ENCODE measurements at regions not wholly inside any gene's neighbourhood (a gene's known extent, or its start where the extent isn't known, plus 50 kb on each side); places are given as distances from the start of the nearest gene placed in this dataset.

DNA sequence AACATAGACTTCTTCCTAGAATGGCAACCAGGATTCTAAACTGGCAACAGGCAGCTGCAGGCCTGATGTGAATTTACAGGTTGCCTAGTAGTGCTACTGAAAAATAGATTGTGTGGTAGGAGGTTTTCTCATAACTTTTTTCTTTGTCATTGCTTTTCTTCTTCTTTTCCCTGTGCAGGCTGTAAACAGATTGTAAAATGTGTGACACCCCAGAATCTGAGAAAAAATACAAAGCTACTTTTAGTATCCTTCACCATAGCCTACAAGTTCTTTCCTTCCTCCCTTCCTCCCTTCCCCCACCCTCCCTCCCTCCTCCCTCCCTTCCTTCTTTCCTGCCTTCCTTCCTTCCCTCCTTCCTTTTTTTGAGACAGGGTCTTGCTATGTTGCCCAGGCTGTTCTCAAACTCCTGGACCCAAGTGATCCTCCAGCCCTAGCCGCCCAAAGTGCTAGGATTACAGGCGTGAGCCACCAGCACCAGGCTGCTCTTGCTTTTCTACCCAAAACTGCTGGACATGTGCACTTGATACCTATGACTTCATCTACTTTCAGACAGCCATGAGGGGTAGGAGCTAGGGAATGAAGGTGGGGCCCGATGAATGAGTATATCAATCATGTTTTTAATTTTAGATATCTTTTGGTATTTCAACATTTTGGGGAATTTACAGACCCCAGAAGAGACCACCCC, 114.2 kb upstream of the EEA1 start:
- DNase-seq, result no peak

- no peak for DNase-seq
Observed at GRCh38 chr12:93043877-93044209, 114.7 kb upstream of the EEA1 start.

DNA sequence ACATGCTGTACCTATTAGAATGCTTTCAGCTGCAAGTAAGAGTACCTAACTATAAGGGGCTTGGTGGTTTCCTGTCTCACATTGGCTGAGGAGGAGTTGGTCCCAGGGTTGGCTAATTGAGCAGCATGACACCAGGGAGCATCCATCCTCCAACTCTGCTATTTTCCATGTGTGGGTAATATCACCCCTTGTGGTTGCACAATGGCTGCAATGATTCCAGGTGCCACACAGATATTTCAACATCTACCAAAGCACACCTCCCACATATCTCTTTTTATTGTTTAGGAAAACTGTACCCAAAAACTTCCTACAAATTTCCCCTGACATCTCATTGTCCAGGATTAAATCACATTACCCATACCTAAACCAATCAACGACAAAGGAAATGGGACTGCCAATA, 118.0 kb upstream of the EEA1 start:
- no peak for DNase-seq

DNA sequence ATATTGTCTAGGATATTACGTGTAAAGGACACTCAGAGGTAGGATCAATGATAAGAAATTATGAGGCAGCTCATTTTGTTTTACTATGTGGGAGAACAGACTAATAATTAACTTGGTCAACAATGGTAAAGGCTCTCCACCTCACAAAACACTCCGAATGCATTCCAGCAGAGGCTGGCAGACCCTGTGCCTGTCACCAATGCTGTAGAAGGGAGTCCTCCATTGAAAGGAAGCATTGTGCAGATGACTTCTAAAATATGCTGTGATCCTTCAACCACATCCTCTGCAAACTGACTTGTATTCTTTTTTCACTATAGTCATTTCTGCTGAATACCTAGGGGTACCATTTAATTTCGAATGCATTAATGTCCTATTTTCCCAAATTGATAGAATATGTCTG, 119.6 kb upstream of the EEA1 start:
- no peak for DNase-seq

DNA sequence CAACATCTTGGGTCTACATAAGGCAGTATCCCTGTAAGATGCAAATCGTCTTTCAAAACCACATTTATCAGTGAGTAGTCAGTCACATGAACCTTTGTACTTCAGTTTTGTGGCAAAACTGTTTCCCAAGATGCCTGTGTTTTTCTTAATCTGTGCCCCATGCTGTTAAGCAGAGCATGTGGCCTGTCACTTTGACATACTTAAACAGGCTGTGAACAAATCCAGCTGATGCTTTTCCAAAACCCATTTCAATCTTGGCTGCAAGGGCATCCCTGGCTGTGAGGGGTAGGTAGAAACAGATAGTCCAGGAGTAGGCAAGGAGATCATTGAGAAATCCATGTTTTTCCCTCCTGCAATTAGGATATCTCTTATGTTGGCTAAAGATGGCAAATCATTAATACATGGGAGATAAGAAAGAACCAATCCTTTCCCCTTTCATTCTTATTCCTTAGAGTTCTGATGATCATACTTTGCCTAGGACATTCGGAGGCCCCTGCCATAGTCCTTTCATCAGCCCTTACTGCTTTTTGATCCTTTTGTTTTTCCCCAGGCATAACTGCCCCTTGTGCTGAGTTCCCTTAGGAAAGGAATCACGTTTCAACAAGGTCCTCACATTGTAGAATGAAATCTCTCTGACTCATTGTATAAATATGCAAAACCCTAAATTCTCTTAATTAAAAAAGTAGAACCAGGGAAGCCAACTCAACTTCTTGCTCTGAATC, 121.1 kb upstream of the EEA1 start:
- DNase-seq, result no peak

GRCh38 chr12:93050748-93051081, 121.6 kb upstream of the EEA1 start:
- no peak for DNase-seq

GRCh38 chr12:93054021-93054420, 124.9 kb upstream of the EEA1 start:
- no peak for DNase-seq

DNA sequence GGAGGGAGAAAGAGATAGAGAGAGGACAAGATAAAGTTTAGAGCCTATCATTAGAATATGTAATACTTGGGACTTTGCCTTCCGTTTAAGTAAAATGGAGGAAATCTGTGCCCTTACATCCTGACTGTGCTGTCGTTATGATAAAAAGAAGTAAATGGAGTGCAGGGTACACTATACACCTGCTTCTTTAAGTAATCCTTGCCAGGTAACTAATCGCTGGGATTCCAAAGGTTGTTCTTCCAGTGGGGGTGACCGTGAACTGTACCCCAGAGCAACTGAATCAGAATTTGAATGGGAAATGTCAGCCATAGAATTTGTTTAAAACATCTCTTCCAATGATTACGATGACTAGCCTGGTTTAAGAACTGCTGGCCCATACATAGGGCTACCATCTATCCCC, 126.1 kb upstream of the EEA1 start:
- no peak for DNase-seq

- no peak for DNase-seq
Observed at GRCh38 chr12:93056971-93057535, 128.0 kb upstream of the EEA1 start.

- DNase-seq, result no peak
Observed at GRCh38 chr12:93058280-93058679, 129.2 kb upstream of the EEA1 start.

DNA sequence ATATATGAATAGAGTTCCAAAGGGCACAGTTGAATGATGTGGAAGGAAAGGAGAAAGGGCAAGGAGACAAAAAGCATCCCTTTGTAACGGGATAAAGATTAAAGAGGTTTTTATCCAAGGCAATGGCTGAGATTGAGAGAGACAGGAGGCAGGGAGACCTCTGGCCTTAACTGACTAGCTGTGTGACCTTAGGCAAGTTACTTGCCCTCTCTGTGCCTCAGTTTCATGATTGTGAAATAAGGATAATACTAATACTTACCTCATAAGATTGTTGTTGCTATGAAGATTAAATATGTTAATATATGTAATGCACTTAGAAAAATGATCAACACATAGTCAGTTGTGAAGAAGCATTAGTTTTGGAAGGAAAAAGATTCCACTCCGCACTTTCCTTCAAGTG, 130.2 kb upstream of the EEA1 start:
- DNase-seq, result no peak

DNA sequence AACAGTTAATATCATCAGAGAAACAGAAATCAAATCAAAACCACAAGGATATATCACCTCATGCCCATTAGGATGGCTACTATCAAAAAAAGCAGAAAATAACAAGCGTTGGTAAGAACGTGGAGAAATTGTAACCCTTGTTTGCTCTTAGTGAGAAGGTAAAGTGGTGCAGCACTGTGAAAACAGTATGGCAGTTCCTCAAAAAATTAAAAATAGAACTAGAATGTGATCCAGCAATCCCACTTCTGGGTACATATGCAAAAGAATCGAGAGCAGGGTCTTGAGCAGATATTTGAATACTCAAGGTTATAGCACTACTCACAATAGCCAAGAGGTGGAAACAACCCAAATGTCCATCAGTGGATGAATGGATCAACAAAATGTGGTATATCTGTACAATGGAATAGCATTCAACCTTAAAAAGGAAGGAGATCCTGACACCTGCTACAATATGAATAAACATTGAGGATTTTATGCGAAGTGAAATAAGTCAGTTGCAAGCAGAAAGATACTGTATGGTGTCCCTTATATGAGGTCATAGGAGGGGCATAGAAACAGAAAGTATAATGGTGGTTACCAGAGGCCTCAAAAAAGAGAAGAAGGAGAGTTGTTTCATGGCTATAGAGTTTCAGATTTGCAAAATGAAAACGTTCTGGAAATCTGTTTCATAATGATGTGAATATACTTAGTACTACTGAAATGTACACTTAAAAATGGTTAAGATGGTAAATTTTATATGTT, 131.0 kb upstream of the EEA1 start:
- no peak for DNase-seq

- DNase-seq, result no peak
Observed at GRCh38 chr12:93060666-93061472, 131.8 kb upstream of the EEA1 start.

- peak; percentile 71 for DNase-seq
Observed at GRCh38 chr12:93061473-93062419, 132.7 kb upstream of the EEA1 start.

GRCh38 chr12:93065896-93066295, 136.8 kb upstream of the EEA1 start:
- DNase-seq, result no peak

DNA sequence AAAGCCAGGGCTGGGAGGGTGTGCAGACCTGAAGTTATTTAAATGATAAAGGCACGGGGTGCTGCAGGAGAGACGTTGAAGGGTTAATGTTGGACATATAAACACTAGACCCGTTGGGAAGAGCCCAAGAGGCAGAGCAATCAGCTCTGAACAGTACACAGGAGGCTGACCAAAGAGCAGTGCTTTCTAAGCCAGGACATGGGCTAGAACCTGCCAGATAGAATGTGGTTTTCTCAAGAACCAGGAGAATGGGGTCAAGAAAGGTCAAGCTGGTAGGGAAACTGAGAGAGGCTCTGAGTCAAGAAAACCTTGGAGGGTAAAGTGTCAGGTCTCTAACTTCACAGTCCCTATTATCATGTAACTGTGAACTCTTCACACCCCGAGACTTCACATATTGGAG, 143.2 kb upstream of the EEA1 start:
- no peak for DNase-seq

GRCh38 chr12:93073324-93073723, 144.2 kb upstream of the EEA1 start:
- DNase-seq, result no peak

DNA sequence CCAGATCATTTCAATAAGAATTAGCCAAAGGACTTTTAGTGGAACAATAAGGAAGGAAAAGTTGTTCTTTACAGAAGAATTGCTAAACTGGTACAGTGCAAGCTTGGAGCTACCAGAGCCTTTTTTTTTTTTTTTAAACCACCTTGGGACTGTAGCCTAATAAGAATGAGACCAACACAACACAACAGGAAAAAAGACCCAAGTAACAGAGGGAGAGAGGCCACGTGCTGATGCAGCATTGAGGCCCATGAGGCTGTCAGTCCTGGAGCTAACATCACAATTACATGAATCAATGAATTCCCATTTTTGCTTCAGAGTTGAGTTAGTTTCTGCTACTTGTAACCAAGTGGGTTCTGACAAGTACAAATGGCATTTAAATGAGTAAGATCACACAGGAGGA, 149.0 kb upstream of the EEA1 start:
- no peak for DNase-seq

- no peak for DNase-seq
Observed at GRCh38 chr12:93078577-93078976, 149.5 kb upstream of the EEA1 start.

- no peak for DNase-seq
Observed at GRCh38 chr12:93079271-93079670, 150.2 kb upstream of the EEA1 start.

DNA sequence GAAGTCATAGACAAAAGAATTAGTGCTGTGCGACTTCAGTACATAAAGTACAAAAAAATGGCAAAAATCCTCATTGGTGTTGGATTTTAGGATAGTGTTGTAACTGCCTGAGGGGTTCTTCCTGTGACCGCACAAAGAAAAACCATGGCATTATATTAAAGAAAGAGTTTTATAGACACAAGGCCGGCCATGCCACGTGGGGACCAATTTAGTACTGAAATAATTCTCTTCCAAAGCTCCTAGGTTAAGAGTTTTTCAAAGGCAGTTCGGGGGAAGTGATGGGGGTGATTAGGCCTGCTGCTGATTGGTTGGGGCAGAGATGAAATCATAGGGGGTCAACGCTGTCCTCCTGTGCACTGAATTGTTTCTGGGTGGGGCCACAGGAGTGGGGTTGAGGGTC, 150.9 kb upstream of the EEA1 start:
- DNase-seq, result no peak

DNA sequence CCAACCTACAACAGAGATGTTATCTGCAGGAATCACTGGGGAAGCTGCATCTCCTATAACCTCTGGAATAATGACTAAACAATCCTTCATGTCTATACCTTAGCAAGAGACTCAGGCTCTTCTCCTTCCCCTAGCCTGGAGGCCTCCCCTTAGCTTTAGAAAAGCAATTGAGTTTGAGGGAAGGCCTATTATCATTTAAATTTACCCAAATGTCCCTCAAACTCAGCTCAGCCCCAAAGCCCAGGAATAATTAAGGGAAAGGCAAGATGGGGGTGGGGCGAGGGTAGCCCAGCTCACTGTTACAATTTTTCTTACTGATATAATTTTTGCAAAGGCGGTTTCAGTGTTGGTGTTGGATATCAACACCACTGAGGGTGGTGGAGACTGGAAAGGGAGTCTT, 151.4 kb upstream of the EEA1 start:
- no peak for DNase-seq

Data from occipital lobe (tissue), 1 donor.